Right lobe of liver (tissue), 4 donors: ENCODE measurements at regions not wholly inside any gene's neighbourhood (a gene's known extent, or its start where the extent isn't known, plus 50 kb on each side); places are given as distances from the start of the nearest gene placed in this dataset.

ENCODE experiments used
- CTCF ChIP-seq, 4 donors: fragments of 200-600 bp in 3 of 4; fragments of 450-650 bp in 1 of 4; IDR thresholded peaks; one replicate each; pipeline versions ENCODE4 v1.5.1 to v1.8.0; 2016 to 2022; ENCODE audit warnings: antibody characterized with exemption in 4 of 4, mild to moderate bottlenecking in 2 of 4
- POLR2A ChIP-seq: fragments of 450-650 bp; IDR thresholded peaks from one replicate; pipeline ENCODE4 v1.6.1; 2017; ENCODE audit warnings: antibody characterized with exemption, mild to moderate bottlenecking
- donor health status: DM: no; HTN: no; CAD: no.
- donor health status: DM: no; HTN: no; CAD: no.
- donor health status: DM: no; HTN: yes; CAD: no.

- TF ChIP-seq POLR2A: no peak
- no peak for TF ChIP-seq CTCF (IDR thresholded peaks at IDR 0.05)
These were observed 80.5 kb upstream of the WNT7B start for GRCh38 chr22:46057246-46058090.
